ENCODE measurements at regions not wholly inside any gene's neighbourhood (a gene's known extent, or its start where the extent isn't known, plus 50 kb on each side); places are given as distances from the start of the nearest gene placed in this dataset.

- TF ChIP-seq, protein P1, sequence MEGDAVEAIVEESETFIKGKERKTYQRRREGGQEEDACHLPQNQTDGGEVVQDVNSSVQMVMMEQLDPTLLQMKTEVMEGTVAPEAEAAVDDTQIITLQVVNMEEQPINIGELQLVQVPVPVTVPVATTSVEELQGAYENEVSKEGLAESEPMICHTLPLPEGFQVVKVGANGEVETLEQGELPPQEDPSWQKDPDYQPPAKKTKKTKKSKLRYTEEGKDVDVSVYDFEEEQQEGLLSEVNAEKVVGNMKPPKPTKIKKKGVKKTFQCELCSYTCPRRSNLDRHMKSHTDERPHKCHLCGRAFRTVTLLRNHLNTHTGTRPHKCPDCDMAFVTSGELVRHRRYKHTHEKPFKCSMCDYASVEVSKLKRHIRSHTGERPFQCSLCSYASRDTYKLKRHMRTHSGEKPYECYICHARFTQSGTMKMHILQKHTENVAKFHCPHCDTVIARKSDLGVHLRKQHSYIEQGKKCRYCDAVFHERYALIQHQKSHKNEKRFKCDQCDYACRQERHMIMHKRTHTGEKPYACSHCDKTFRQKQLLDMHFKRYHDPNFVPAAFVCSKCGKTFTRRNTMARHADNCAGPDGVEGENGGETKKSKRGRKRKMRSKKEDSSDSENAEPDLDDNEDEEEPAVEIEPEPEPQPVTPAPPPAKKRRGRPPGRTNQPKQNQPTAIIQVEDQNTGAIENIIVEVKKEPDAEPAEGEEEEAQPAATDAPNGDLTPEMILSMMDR (IDR thresholded peaks at IDR 0.05): no peak
- no peak for TF ChIP-seq POLR2AphosphoS5 (IDR thresholded peaks at IDR 0.05)
These were observed 571.1 kb downstream of the TNS1 start for GRCh38 chr2:217431577-217432269.
